B cell (primary cell): ENCODE measurements at regions not wholly inside any gene's neighbourhood (a gene's known extent, or its start where the extent isn't known, plus 50 kb on each side); places are given as distances from the start of the nearest gene placed in this dataset.

Experiments
- ATAC-seq: fragments of 200-7000 bp; cut with Tn5 transposase; one replicate; pipeline ENCODE4 v1.10.0; 2021; ENCODE audit warnings: low read depth, mild to moderate bottlenecking, moderate number of reproducible peaks, moderate library complexity
- CTCF ChIA-PET: fragments of 350-600 bp; sonication (Branson Sonifier 250); formaldehyde crosslinking; loops from one replicate; lab custom pipeline; 2021; ENCODE audit warnings: antibody characterized with exemption, inconsistent platforms; lab: Charles Lee
- POLR2A ChIA-PET: fragments of 350-600 bp; sonication (Branson Sonifier 250); formaldehyde crosslinking; loops from one replicate; lab custom pipeline; 2021; ENCODE audit warnings: antibody characterized with exemption; lab: Charles Lee
- DNase-seq: peaks from one replicate; pipeline ENCODE4 v3.0.0; 2013
- H2AFZ ChIP-seq: 2 replicates; pipeline ENCODE4 v1.6.1; 2012; ENCODE audit warnings: mild to moderate bottlenecking, low read depth, low read length; ENCODE audit not compliant: insufficient read depth, poor library complexity, severe bottlenecking
- H3K27ac ChIP-seq, 2 donors: 1 replicate in 1 of 2; 2 replicates in 1 of 2; pipeline ENCODE4 v1.5.1; 2012 to 2013; ENCODE audit warnings: low read length in 2 of 2, mild to moderate bottlenecking in 2 of 2, moderate library complexity in 1 of 2
- H3K27me3 ChIP-seq, 4 experiments: fragments of 200-600 bp in 1 of 4; sonication (generic) in 1 of 4; replicated peaks in 1 of 4; 1 replicate in 2 of 4; 2 replicates in 2 of 4; pipeline versions ENCODE4 v1.6.1 to v1.7.0; 2013 to 2016; ENCODE audit warnings: low read length in 3 of 4, mild to moderate bottlenecking in 2 of 4, mixed read lengths in 1 of 4, moderate library complexity in 1 of 4; ENCODE audit not compliant: insufficient read depth in 4 of 4, control insufficient read depth in 3 of 4; ENCODE audit errors: control extremely low read depth in 1 of 4
- H3K36me3 ChIP-seq, 2 experiments: replicated peaks in 1 of 2; 1 replicate in 1 of 2; 2 replicates in 1 of 2; pipeline versions ENCODE4 v1.6.1 to v1.7.1; 2013; ENCODE audit warnings: low read length in 1 of 2; ENCODE audit not compliant: insufficient read depth in 2 of 2, control insufficient read depth in 1 of 2; ENCODE audit errors: control extremely low read depth in 1 of 2, extremely low read depth in 1 of 2
- H3K4me1 ChIP-seq, 2 donors: fragments of 200-600 bp in 1 of 2; sonication (generic) in 1 of 2; 1 replicate in 1 of 2; 2 replicates in 1 of 2; pipeline versions ENCODE4 v1.5.1 to v1.6.1; 2013 to 2017; ENCODE audit warnings: low read length in 2 of 2; ENCODE audit not compliant: control insufficient read depth in 2 of 2, insufficient read depth in 2 of 2
- H3K4me2 ChIP-seq: replicated peaks from 2 replicates; pipeline ENCODE3; 2012; ENCODE audit warnings: mild to moderate bottlenecking, low read depth, low read length; ENCODE audit not compliant: poor library complexity, severe bottlenecking
- H3K4me3 ChIP-seq, 5 experiments: fragments of 200-600 bp in 1 of 5; sonication (generic) in 1 of 5; 1 replicate in 3 of 5; 2 replicates in 2 of 5; pipeline versions ENCODE4 v1.5.1 to v1.7.0; 2011 to 2016; ENCODE audit warnings: low read length in 4 of 5, mild to moderate bottlenecking in 4 of 5, low read depth in 2 of 5, control low read depth in 1 of 5, moderate library complexity in 1 of 5; ENCODE audit not compliant: insufficient read depth in 1 of 5; ENCODE audit errors: control extremely low read depth in 1 of 5, extremely low read depth in 1 of 5
- H3K79me2 ChIP-seq: fragments of 200-600 bp; sonication (generic); one replicate; pipeline ENCODE4 v1.6.0; 2016; ENCODE audit warnings: low read length; ENCODE audit not compliant: control insufficient read depth, insufficient read depth
- H3K9ac ChIP-seq: fragments of 200-600 bp; sonication (generic); 2 replicates; pipeline ENCODE4 v1.6.1; 2017; ENCODE audit warnings: mild to moderate bottlenecking, low read length, moderate library complexity
- H3K9me3 ChIP-seq, 3 donors: one replicate each; pipeline versions ENCODE4 v1.6.1 to v1.7.1; 2013; ENCODE audit warnings: low read length in 2 of 3; ENCODE audit not compliant: control insufficient read depth in 2 of 3, insufficient read depth in 1 of 3; ENCODE audit errors: control extremely low read depth in 1 of 3
- H4K20me1 ChIP-seq: 2 replicates; pipeline ENCODE4 v1.6.0; 2012; ENCODE audit warnings: mild to moderate bottlenecking, low read length; ENCODE audit not compliant: insufficient read depth, control insufficient read depth, poor library complexity, severe bottlenecking
- H3K27ac Mint-ChIP-seq: one replicate; pipeline ENCODE4 v1.8.0; 2021; ENCODE audit warnings: mixed read lengths
- H3K27me3 Mint-ChIP-seq: one replicate; pipeline ENCODE4 v1.8.0; 2021; ENCODE audit warnings: mixed read lengths
- H3K4me1 Mint-ChIP-seq: one replicate; pipeline ENCODE4 v1.8.0; 2021; ENCODE audit warnings: mixed read lengths
- H3K4me3 Mint-ChIP-seq: one replicate; pipeline ENCODE4 v1.8.0; 2021; ENCODE audit warnings: mixed read lengths
- H3K9me3 Mint-ChIP-seq: one replicate; pipeline ENCODE4 v1.8.0; 2022; ENCODE audit warnings: mixed read lengths; ENCODE audit not compliant: insufficient read depth
- CTCF ChIP-seq: fragments of 200-600 bp; IDR thresholded peaks from one replicate; pipeline ENCODE4 v1.8.0; 2022; ENCODE audit warnings: antibody characterized with exemption, mild to moderate bottlenecking
- EZH2 ChIP-seq: IDR thresholded peaks from 2 replicates; pipeline ENCODE4 v1.6.1; 2012; ENCODE audit warnings: borderline replicate concordance, low read depth, mild to moderate bottlenecking, moderate library complexity, low read length; ENCODE audit not compliant: insufficient read depth, poor library complexity, severe bottlenecking
- WGBS: methylation state at CpG from one replicate; pipeline ENCODE4 v1.1.5; 2013; ENCODE audit warnings: missing lambda C conversion rate; ENCODE audit not compliant: insufficient coverage; 5-methylcytosine and 5-hydroxymethylcytosine counted together
- intact Hi-C: fragments of 100-400 bp; cut with micrococcal nuclease; formaldehyde crosslinking; loops from one replicate; pipeline ENCODE4 v1.10.0; 2022

- no peak overlapping the region for H3K4me3 ChIP-seq
- no peak overlapping the region for H3K4me2 ChIP-seq
- H3K4me1 ChIP-seq, result no peaks in the 10 kb centered on the region
- Mint-ChIP-seq H3K4me3 (no peak overlapping the region), H3K27me3 (peaks cover 5% of the 10 kb centered on the region), H3K9me3 (peaks cover 5% of the 10 kb centered on the region), H3K4me1 (no peaks in the 10 kb centered on the region), H3K27ac (no peak overlapping the region)
- no peaks in the 10 kb centered on the region for H3K27me3 ChIP-seq
- peaks cover 0 to 27% (median 0%) of the 10 kb centered on the region in 3 donors for H3K9me3 ChIP-seq
- H3K27ac ChIP-seq, result no peak overlapping the region
- intact Hi-C loops, result no loop called here
- no peak overlapping the region for H2AFZ ChIP-seq
- no peak for DNase-seq
- H3K36me3 ChIP-seq, result no peaks in the 10 kb centered on the region
- no peaks in the 10 kb centered on the region for H3K79me2 ChIP-seq
- H4K20me1 ChIP-seq, result no peaks in the 10 kb centered on the region
- POLR2A ChIA-PET, result no interaction called here
- no peak for ATAC-seq
- TF ChIP-seq EZH2 (no peak), CTCF (no peak)
- WGBS, result 84% methylated on average over 8 of the region's 9 CpGs
- H3K9ac ChIP-seq, result no peak overlapping the region
- CTCF ChIA-PET, result no interaction called here
Observed at GRCh38 chr10:131658476-131659110, 242.2 kb upstream of the PPP2R2D start.

GRCh38 chr10:131660427-131660826, 240.4 kb upstream of the PPP2R2D start:
- no peaks in the 10 kb centered on the region for H3K4me1 Mint-ChIP-seq
- POLR2A ChIA-PET, result no interaction called here
- H3K27ac ChIP-seq, result no peak overlapping the region
- no peaks in the 10 kb centered on the region for H3K4me1 ChIP-seq
- H3K9me3 ChIP-seq, result peaks cover 0 to 24% (median 0%) of the 10 kb centered on the region in 3 donors
- TF ChIP-seq CTCF, result no peak
- TF ChIP-seq EZH2, result no peak
- H3K27ac Mint-ChIP-seq, result no peak overlapping the region
- no peaks in the 10 kb centered on the region for H3K36me3 ChIP-seq
- H3K4me3 ChIP-seq, result no peak overlapping the region
- peaks cover 2% of the 10 kb centered on the region for H3K9me3 Mint-ChIP-seq
- no peaks in the 10 kb centered on the region for H3K79me2 ChIP-seq
- no peak for ATAC-seq
- H3K4me2 ChIP-seq, result no peak overlapping the region
- CTCF ChIA-PET, result no interaction called here
- H3K27me3 Mint-ChIP-seq, result no peaks in the 10 kb centered on the region
- H3K9ac ChIP-seq, result no peak overlapping the region
- no peaks in the 10 kb centered on the region for H3K27me3 ChIP-seq
- no peak overlapping the region for H2AFZ ChIP-seq
- WGBS, result 92% methylated on average over 8 of the region's 9 CpGs
- DNase-seq, result no peak
- no peaks in the 10 kb centered on the region for H4K20me1 ChIP-seq
- H3K4me3 Mint-ChIP-seq, result no peak overlapping the region
- intact Hi-C loops, result no loop called here
